H1 (cell line): ENCODE measurements at regions not wholly inside any gene's neighbourhood (a gene's known extent, or its start where the extent isn't known, plus 50 kb on each side); places are given as distances from the start of the nearest gene placed in this dataset.

Experiments
- SAP30 ChIP-seq: fragments of 300-600 bp; sonication (generic); IDR thresholded peaks from 2 replicates; pipeline ENCODE4 v1.7.1; 2012; ENCODE audit warnings: low read length, moderate library complexity, mild to moderate bottlenecking, inconsistent platforms; ENCODE audit not compliant: insufficient read depth, insufficient replicate concordance

GRCh38 chr12:19584732-19585131 is 145.4 kb downstream of the AEBP2 start (continued):
- TF ChIP-seq SAP30, result no peak
